IMR-90 (cell line): ENCODE measurements at regions not wholly inside any gene's neighbourhood (a gene's known extent, or its start where the extent isn't known, plus 50 kb on each side); places are given as distances from the start of the nearest gene placed in this dataset.

Experiments
- BHLHE40 ChIP-seq: fragments of 150-350 bp; IDR thresholded peaks from 2 replicates; pipeline ENCODE4 v1.6.1; 2016; ENCODE audit warnings: mild to moderate bottlenecking, low read depth, low read length
- MAZ ChIP-seq: IDR thresholded peaks from 2 replicates; pipeline ENCODE4 v1.6.1; 2012; ENCODE audit warnings: low read depth, mild to moderate bottlenecking, low read length, improper control_type of control experiment, moderate library complexity, borderline replicate concordance
- TF ChIP-seq, protein P1 (sequence below): conservative IDR thresholded peaks from 2 replicates; pipeline ENCODE4 v1.5.1; 2012; ENCODE audit warnings: mild to moderate bottlenecking, low read depth, low read length, improper control_type of control experiment
- TF ChIP-seq, protein P2 (sequence below): fragments of 150-350 bp; IDR thresholded peaks from 2 replicates; pipeline ENCODE4 v1.6.1; 2017; ENCODE audit warnings: mild to moderate bottlenecking, antibody characterized with exemption, low read length, low read depth
- TF ChIP-seq, protein P3 (sequence below): fragments of 150-350 bp; IDR thresholded peaks from 2 replicates; pipeline ENCODE4 v1.6.1; 2016; ENCODE audit warnings: low read depth, mild to moderate bottlenecking, low read length, moderate library complexity, borderline replicate concordance

DNA sequence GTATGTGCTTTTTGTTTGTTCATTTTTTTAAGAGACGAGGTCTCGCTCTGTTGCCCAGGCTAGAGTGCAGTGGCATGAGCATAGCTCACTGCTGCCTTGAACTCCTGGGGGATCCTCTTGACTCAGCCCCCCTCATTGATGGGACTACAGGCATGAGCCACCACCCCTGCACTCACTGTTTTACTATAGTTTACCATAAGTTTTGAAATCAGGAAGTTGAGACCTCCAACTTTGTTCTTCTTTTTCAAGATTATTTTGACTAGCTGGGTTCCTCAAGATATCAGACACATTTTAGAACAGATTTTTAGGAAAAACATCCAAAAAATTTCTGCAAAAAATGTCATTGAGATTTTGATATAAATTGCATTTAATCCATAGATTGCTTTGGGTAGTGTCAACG, 120.4 kb upstream of the FGGY start:
- TF ChIP-seq, protein P1, sequence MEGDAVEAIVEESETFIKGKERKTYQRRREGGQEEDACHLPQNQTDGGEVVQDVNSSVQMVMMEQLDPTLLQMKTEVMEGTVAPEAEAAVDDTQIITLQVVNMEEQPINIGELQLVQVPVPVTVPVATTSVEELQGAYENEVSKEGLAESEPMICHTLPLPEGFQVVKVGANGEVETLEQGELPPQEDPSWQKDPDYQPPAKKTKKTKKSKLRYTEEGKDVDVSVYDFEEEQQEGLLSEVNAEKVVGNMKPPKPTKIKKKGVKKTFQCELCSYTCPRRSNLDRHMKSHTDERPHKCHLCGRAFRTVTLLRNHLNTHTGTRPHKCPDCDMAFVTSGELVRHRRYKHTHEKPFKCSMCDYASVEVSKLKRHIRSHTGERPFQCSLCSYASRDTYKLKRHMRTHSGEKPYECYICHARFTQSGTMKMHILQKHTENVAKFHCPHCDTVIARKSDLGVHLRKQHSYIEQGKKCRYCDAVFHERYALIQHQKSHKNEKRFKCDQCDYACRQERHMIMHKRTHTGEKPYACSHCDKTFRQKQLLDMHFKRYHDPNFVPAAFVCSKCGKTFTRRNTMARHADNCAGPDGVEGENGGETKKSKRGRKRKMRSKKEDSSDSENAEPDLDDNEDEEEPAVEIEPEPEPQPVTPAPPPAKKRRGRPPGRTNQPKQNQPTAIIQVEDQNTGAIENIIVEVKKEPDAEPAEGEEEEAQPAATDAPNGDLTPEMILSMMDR, result no peak
- TF ChIP-seq BHLHE40 (no peak), MAZ (no peak)
- TF ChIP-seq, protein P2, sequence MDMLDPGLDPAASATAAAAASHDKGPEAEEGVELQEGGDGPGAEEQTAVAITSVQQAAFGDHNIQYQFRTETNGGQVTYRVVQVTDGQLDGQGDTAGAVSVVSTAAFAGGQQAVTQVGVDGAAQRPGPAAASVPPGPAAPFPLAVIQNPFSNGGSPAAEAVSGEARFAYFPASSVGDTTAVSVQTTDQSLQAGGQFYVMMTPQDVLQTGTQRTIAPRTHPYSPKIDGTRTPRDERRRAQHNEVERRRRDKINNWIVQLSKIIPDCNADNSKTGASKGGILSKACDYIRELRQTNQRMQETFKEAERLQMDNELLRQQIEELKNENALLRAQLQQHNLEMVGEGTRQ, result no peak
- TF ChIP-seq, protein P3, sequence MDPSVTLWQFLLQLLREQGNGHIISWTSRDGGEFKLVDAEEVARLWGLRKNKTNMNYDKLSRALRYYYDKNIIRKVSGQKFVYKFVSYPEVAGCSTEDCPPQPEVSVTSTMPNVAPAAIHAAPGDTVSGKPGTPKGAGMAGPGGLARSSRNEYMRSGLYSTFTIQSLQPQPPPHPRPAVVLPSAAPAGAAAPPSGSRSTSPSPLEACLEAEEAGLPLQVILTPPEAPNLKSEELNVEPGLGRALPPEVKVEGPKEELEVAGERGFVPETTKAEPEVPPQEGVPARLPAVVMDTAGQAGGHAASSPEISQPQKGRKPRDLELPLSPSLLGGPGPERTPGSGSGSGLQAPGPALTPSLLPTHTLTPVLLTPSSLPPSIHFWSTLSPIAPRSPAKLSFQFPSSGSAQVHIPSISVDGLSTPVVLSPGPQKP, result no peak
